GM20000 (cell line): ENCODE measurements at regions not wholly inside any gene's neighbourhood (a gene's known extent, or its start where the extent isn't known, plus 50 kb on each side); places are given as distances from the start of the nearest gene placed in this dataset.

ENCODE experiments used
- DNase-seq: peaks from one replicate; pipeline ENCODE4 v3.0.0; 2012; ENCODE audit warnings: low spot score
- TF ChIP-seq, protein P1 (sequence below): IDR thresholded peaks from 2 replicates; pipeline ENCODE4 v1.5.1; 2012; ENCODE audit warnings: mild to moderate bottlenecking, control low read depth; ENCODE audit errors: extremely low read depth, missing control alignments

DNA sequence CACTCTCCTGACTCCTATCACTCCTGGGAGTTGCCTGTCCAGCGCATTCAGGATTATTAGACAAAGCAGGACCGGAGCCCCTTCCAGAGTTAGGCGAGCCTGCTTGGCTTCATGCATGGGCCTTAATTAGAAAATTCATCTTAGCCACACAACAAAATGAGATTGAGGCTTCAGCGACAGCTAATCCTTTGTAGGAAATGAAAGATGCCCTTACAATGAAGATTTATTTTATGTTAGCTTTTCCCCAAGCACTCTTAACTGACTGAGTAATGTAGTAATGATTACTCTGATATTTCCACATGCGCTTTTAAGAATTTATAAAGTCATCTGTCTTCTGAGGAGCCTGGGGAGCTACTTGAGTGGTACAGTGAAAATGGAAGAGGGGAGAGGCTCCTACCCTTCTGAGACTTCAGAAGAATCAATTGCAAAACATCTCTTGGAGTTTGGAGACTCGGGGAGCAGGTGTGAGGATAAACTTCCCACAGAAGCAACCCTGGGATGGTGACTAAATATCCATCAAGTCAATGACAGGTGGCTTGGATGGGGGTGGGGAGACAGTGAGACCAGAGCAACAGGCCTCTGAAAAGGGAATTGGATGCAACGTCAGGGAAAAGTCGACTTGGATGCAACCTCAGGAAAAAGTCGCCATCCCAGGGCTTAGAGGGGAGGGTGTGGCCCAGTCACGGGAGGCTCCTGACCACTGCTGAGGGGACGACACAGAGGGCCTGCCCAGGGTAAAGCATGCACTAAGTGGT lies 434.5 kb upstream of the B3GAT1 start:
- no peak for DNase-seq
- TF ChIP-seq, protein P1, sequence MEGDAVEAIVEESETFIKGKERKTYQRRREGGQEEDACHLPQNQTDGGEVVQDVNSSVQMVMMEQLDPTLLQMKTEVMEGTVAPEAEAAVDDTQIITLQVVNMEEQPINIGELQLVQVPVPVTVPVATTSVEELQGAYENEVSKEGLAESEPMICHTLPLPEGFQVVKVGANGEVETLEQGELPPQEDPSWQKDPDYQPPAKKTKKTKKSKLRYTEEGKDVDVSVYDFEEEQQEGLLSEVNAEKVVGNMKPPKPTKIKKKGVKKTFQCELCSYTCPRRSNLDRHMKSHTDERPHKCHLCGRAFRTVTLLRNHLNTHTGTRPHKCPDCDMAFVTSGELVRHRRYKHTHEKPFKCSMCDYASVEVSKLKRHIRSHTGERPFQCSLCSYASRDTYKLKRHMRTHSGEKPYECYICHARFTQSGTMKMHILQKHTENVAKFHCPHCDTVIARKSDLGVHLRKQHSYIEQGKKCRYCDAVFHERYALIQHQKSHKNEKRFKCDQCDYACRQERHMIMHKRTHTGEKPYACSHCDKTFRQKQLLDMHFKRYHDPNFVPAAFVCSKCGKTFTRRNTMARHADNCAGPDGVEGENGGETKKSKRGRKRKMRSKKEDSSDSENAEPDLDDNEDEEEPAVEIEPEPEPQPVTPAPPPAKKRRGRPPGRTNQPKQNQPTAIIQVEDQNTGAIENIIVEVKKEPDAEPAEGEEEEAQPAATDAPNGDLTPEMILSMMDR = no peak

DNA sequence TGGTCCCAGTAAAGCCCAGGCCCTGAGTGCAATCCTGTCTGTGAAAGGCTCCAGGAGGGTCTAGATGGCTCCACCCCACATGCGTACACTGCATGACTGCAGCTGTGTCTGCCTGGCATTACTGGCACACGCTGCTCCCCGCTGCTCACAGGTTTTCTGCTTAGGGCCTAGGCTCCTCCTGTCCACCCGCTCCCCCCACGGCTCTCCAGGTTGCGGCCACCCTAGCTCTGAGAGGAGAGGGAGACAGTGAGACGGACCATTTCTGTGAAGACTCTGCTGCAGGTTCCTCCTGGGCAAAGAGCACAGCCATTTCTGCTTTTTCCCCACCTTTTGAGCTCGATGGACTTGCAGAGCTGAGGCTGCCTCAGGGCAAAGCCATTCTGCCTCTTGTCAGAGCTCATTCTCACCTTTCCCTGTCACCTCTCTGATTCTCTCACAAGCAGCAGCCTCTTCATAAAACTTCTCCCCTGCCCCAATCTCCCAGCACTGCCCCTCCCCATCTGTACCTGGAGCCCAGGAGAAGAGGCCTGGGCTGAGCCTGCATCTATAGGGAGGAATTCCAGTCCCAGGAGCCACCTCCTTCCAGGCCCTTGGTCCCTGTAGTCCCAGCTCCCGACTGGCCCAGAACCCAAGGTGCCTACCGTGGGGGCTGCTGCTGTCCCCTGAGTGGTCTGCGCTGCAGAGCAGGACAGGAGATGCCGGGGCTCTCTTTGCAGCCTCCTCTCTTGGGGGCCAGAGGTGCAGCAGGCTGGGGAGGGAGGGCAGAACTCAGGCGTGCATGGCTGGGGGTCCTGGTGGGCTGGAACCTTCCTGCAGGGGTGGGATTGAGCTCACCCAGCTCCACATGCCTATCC lies 433.7 kb upstream of the B3GAT1 start:
- no peak for DNase-seq
- TF ChIP-seq, protein P1 = no peak

DNA sequence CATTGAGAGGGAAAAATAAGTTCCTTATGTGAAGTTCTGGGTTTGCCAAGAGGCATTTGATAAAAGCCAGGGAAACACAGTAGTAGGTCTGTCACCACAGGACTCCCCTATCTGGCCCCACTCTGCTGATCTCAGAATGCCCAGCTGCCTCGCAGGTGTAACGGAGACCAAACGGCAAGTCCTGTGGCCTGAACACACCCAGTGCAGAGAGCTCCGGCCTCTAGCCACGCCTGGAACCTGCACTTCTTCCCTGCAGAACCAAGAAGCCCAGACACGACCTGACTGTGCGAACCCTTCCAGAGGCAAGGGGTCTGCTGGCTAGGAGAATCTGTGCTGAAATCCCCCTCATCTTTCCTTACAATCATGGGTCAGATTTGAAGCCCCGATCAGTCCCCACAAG lies 432.8 kb upstream of the B3GAT1 start:
- no peak for DNase-seq
- TF ChIP-seq, protein P1 = no peak

DNA sequence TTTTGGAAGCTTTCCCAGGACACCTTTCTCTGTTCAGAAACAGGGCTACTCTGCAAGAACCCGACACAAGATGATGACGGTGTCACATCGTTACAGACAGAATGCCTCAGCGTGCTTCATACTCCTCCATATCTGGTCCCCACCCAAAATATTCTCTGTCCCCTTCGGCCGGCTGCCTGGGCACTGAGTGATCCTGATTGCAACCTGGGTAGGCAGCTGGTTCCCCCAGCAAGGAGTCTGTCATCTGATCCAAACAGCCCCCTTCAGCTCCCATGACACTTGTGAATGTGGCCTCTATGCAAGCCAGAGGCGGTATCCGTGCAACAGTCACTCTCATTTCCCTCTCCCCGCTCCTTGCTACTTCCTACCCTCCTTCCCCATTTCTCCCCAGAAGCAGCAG lies 431.7 kb upstream of the B3GAT1 start:
- TF ChIP-seq, protein P1 = no peak
- no peak for DNase-seq

DNA sequence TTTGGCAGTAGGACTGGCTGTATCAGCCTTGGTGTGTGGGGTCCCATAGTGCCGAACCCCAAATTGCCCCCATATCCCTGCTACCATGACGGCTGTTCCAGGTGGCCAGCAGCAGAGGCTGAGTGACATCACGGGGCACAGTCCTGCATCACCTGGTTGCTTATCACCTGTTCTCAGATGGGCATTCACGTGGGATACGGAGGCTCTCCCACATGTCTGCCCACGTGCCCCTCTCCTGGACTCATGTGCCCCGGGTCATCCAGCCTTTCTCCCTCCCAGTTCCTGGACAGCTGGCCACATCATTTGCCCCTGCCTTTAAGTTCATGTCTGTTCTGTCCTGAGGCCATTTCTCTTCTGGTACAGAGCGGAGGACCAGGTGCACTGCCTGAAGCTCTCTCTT lies 431.0 kb upstream of the B3GAT1 start:
- DNase-seq = no peak
- TF ChIP-seq, protein P1 = no peak

DNA sequence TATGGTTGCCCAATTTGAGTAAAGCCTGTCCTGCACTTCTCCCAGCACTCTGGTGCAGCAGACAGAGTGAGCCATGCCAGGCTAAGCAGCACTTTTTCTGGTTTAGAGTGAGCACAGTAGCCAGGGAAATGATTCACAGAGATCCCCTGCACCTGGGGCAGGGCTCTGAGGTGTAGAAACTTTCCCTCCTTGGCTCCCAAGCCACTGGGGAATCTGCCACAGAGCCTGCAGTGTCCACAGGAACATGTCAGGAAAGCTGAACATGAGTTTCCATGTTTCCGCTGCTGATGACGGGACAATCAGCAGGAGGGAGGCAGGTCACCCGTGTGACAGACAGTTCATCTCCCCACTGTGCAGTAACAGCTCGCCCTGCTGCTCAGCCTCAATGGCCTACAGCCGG lies 429.9 kb upstream of the B3GAT1 start:
- TF ChIP-seq, protein P1 = no peak
- no peak for DNase-seq

DNA sequence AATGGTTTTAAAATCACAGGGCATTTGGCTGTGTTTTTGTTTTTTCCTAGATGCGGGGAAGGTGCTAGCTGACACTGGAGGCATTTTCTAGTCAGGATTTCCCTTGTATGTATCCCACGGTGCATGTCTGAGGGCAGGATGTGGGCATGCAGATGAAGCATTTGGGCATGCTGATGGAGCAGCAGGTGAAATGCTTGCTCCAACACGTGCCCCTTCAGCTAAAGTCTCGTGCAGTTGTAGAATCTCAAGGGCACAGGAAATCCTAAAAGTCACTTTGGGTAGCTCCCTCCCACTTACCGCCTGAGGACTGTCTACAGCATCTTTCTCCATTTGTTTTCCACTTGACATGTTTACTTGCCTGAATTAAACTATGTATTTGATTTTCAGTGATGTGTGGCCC lies 429.4 kb upstream of the B3GAT1 start:
- no peak for DNase-seq
- TF ChIP-seq, protein P1 = no peak
